ENCODE measurements at regions not wholly inside any gene's neighbourhood (a gene's known extent, or its start where the extent isn't known, plus 50 kb on each side); places are given as distances from the start of the nearest gene placed in this dataset.

GRCh38 chr6:33929575-33930288 is 125.9 kb upstream of the MLN start:
- no peak for TF ChIP-seq CTCF (IDR thresholded peaks at IDR 0.05; ENCODE audit: unreplicated experiment)
- H3K27me3 Mint-ChIP-seq (ENCODE audit: unreplicated experiment): peaks cover 12% of the 10 kb centered on the region
- DNase-seq (ENCODE audit: low spot score): no peak
- no peaks in the 10 kb centered on the region for H3K9me3 Mint-ChIP-seq (ENCODE audit: unreplicated experiment)
- peaks cover 6% of the 10 kb centered on the region for H3K4me1 Mint-ChIP-seq (ENCODE audit: unreplicated experiment)
- no peak overlapping the region for H3K4me3 Mint-ChIP-seq (ENCODE audit: unreplicated experiment)
- H3K36me3 Mint-ChIP-seq (ENCODE audit: low read depth, unreplicated experiment): no peaks in the 10 kb centered on the region
- no peak overlapping the region for H3K27ac Mint-ChIP-seq (ENCODE audit: unreplicated experiment)

- no peak overlapping the region for H3K27ac Mint-ChIP-seq (ENCODE audit: unreplicated experiment)
- H3K27me3 Mint-ChIP-seq (ENCODE audit: unreplicated experiment): peaks cover 15% of the 10 kb centered on the region
- H3K4me1 Mint-ChIP-seq (ENCODE audit: unreplicated experiment): peaks cover 6% of the 10 kb centered on the region
- TF ChIP-seq CTCF (IDR thresholded peaks at IDR 0.05; ENCODE audit: unreplicated experiment): no peak
- DNase-seq (ENCODE audit: low spot score): no peak
- no peak overlapping the region for H3K4me3 Mint-ChIP-seq (ENCODE audit: unreplicated experiment)
- no peaks in the 10 kb centered on the region for H3K36me3 Mint-ChIP-seq (ENCODE audit: low read depth, unreplicated experiment)
- no peaks in the 10 kb centered on the region for H3K9me3 Mint-ChIP-seq (ENCODE audit: unreplicated experiment)
These were observed 123.8 kb upstream of the MLN start for GRCh38 chr6:33927616-33928015.

GRCh38 chr6:33927112-33927511 is 123.3 kb upstream of the MLN start:
- no peaks in the 10 kb centered on the region for H3K9me3 Mint-ChIP-seq (ENCODE audit: unreplicated experiment)
- H3K27me3 Mint-ChIP-seq (ENCODE audit: unreplicated experiment): peaks cover 15% of the 10 kb centered on the region
- peaks cover 6% of the 10 kb centered on the region for H3K4me1 Mint-ChIP-seq (ENCODE audit: unreplicated experiment)
- H3K27ac Mint-ChIP-seq (ENCODE audit: unreplicated experiment): no peak overlapping the region
- H3K4me3 Mint-ChIP-seq (ENCODE audit: unreplicated experiment): no peak overlapping the region
- no peaks in the 10 kb centered on the region for H3K36me3 Mint-ChIP-seq (ENCODE audit: low read depth, unreplicated experiment)
- DNase-seq (ENCODE audit: low spot score): no peak
- TF ChIP-seq CTCF (IDR thresholded peaks at IDR 0.05; ENCODE audit: unreplicated experiment): no peak

GRCh38 chr6:33926451-33926850 is 122.6 kb upstream of the MLN start:
- no peak for DNase-seq (ENCODE audit: low spot score)
- H3K36me3 Mint-ChIP-seq (ENCODE audit: low read depth, unreplicated experiment): no peaks in the 10 kb centered on the region
- no peak overlapping the region for H3K4me3 Mint-ChIP-seq (ENCODE audit: unreplicated experiment)
- no peak overlapping the region for H3K27ac Mint-ChIP-seq (ENCODE audit: unreplicated experiment)
- H3K27me3 Mint-ChIP-seq (ENCODE audit: unreplicated experiment): peaks cover 15% of the 10 kb centered on the region
- H3K4me1 Mint-ChIP-seq (ENCODE audit: unreplicated experiment): peaks cover 3% of the 10 kb centered on the region
- TF ChIP-seq CTCF (IDR thresholded peaks at IDR 0.05; ENCODE audit: unreplicated experiment): no peak
- no peaks in the 10 kb centered on the region for H3K9me3 Mint-ChIP-seq (ENCODE audit: unreplicated experiment)

- no peak overlapping the region for H3K4me3 Mint-ChIP-seq (ENCODE audit: unreplicated experiment)
- H3K27me3 Mint-ChIP-seq (ENCODE audit: unreplicated experiment): peaks cover 14% of the 10 kb centered on the region
- peaks cover 3% of the 10 kb centered on the region for H3K4me1 Mint-ChIP-seq (ENCODE audit: unreplicated experiment)
These were observed 122.1 kb upstream of the MLN start for GRCh38 chr6:33925936-33926335.

More at GRCh38 chr6:33925936-33926335, 122.1 kb upstream of the MLN start:
- no peak overlapping the region for H3K27ac Mint-ChIP-seq (ENCODE audit: unreplicated experiment)
- TF ChIP-seq CTCF (IDR thresholded peaks at IDR 0.05; ENCODE audit: unreplicated experiment): no peak
- no peaks in the 10 kb centered on the region for H3K9me3 Mint-ChIP-seq (ENCODE audit: unreplicated experiment)
- DNase-seq (ENCODE audit: low spot score): no peak
- H3K36me3 Mint-ChIP-seq (ENCODE audit: low read depth, unreplicated experiment): no peaks in the 10 kb centered on the region

All from endothelial cell (in vitro differentiated cells).